H9 (cell line): ENCODE measurements at regions not wholly inside any gene's neighbourhood (a gene's known extent, or its start where the extent isn't known, plus 50 kb on each side); places are given as distances from the start of the nearest gene placed in this dataset.

Experiments
- DNase-seq: peaks from one replicate; pipeline ENCODE4 v3.0.0-alpha.2; 2017
- H2AFZ ChIP-seq: one replicate; pipeline ENCODE4 v1.6.1; 2013; ENCODE audit warnings: mild to moderate bottlenecking, low read length, control low read depth, moderate library complexity
- H2AK5ac ChIP-seq: 2 replicates; pipeline ENCODE4 v1.6.1; 2013; ENCODE audit warnings: low read length, control low read depth, mixed read lengths; ENCODE audit not compliant: insufficient read length
- H2BK120ac ChIP-seq: one replicate; pipeline ENCODE4 v1.6.1; 2013; ENCODE audit warnings: low read depth, mild to moderate bottlenecking, low read length, control low read depth, inconsistent platforms; ENCODE audit not compliant: poor library complexity, severe bottlenecking
- H2BK12ac ChIP-seq: 2 replicates; pipeline ENCODE4 v1.6.1; 2013; ENCODE audit warnings: low read length, control low read depth, mixed read lengths, low read depth; ENCODE audit not compliant: insufficient read length
- H2BK15ac ChIP-seq: 2 replicates; pipeline ENCODE4 v1.6.1; 2013; ENCODE audit warnings: low read depth, low read length, control low read depth
- H2BK20ac ChIP-seq: one replicate; pipeline ENCODE4 v1.6.1; 2013; ENCODE audit warnings: low read depth, mild to moderate bottlenecking, low read length, control low read depth, inconsistent platforms; ENCODE audit not compliant: poor library complexity, severe bottlenecking
- H2BK5ac ChIP-seq: 2 replicates; pipeline ENCODE4 v1.6.1; 2013; ENCODE audit warnings: low read length, control low read depth, mixed read lengths; ENCODE audit not compliant: insufficient read length
- H3K14ac ChIP-seq: 2 replicates; pipeline ENCODE4 v1.6.1; 2013; ENCODE audit warnings: low read length, control low read depth; ENCODE audit not compliant: insufficient read depth
- H3K18ac ChIP-seq: 2 replicates; pipeline ENCODE4 v1.6.1; 2013; ENCODE audit warnings: low read depth, mild to moderate bottlenecking, mixed read lengths, low read length, control low read depth; ENCODE audit not compliant: insufficient read length
- H3K23ac ChIP-seq: 2 replicates; pipeline ENCODE4 v1.6.1; 2013; ENCODE audit warnings: low read length, control low read depth, mixed read lengths, low read depth; ENCODE audit not compliant: insufficient read length
- H3K23me2 ChIP-seq: 2 replicates; pipeline ENCODE4 v1.6.1; 2013; ENCODE audit warnings: low read depth, mild to moderate bottlenecking, mixed read lengths, low read length, control low read depth; ENCODE audit not compliant: insufficient read length, poor library complexity, severe bottlenecking
- H3K27ac ChIP-seq: 2 replicates; pipeline ENCODE4 v1.5.1; 2013; ENCODE audit warnings: low read length, control low read depth, mixed read lengths, low read depth; ENCODE audit not compliant: insufficient read length
- H3K27me3 ChIP-seq: 2 replicates; pipeline ENCODE4 v1.6.1; 2013; ENCODE audit warnings: low read length, control low read depth, inconsistent platforms; ENCODE audit not compliant: insufficient read depth
- H3K4ac ChIP-seq: 2 replicates; pipeline ENCODE4 v1.6.1; 2013; ENCODE audit warnings: low read depth, mild to moderate bottlenecking, control low read depth, inconsistent platforms, low read length, moderate library complexity
- H3K4me1 ChIP-seq: 2 replicates; pipeline ENCODE4 v1.6.1; 2013; ENCODE audit warnings: low read length, control low read depth, inconsistent platforms; ENCODE audit not compliant: insufficient read depth
- H3K4me2 ChIP-seq: 2 replicates; pipeline ENCODE4 v1.6.1; 2013; ENCODE audit warnings: low read length, control low read depth, mixed read lengths; ENCODE audit not compliant: insufficient read length, insufficient read depth
- H3K56ac ChIP-seq: 2 replicates; pipeline ENCODE4 v1.6.1; 2013; ENCODE audit warnings: low read depth, mild to moderate bottlenecking, mixed read lengths, low read length, control low read depth; ENCODE audit not compliant: insufficient read length
- H3K79me1 ChIP-seq: 2 replicates; pipeline ENCODE4 v1.6.1; 2013; ENCODE audit warnings: low read depth, mild to moderate bottlenecking, moderate library complexity, low read length, control low read depth, inconsistent platforms; ENCODE audit not compliant: insufficient read depth, poor library complexity, severe bottlenecking
- H3K79me2 ChIP-seq: 2 replicates; pipeline ENCODE4 v1.6.1; 2013; ENCODE audit warnings: low read length, control low read depth, inconsistent platforms; ENCODE audit not compliant: insufficient read depth
- H3K9ac ChIP-seq: 2 replicates; pipeline ENCODE4 v1.6.1; 2013; ENCODE audit warnings: low read length, control low read depth, mixed read lengths; ENCODE audit not compliant: insufficient read length; ENCODE audit errors: extremely low read depth
- H3K9me3 ChIP-seq: one replicate; pipeline ENCODE4 v1.6.1; 2013; ENCODE audit warnings: low read depth, low read length, inconsistent platforms; ENCODE audit not compliant: control insufficient read depth
- H3T11ph ChIP-seq: one replicate; pipeline ENCODE4 v1.6.1; 2013; ENCODE audit warnings: mild to moderate bottlenecking, low read length, control low read depth, inconsistent platforms
- H4K20me1 ChIP-seq: one replicate; pipeline ENCODE4 v1.6.1; 2013; ENCODE audit not compliant: control insufficient read depth, insufficient read length, insufficient read depth
- H4K5ac ChIP-seq: 2 replicates; pipeline ENCODE4 v1.6.1; 2013; ENCODE audit warnings: low read depth, mild to moderate bottlenecking, mixed read lengths, low read length, control low read depth; ENCODE audit not compliant: insufficient read length
- H4K8ac ChIP-seq: replicated peaks from 2 replicates; pipeline ENCODE4 v1.6.1; 2013; ENCODE audit warnings: low read length, control low read depth, mixed read lengths, low read depth; ENCODE audit not compliant: insufficient read length
- H4K91ac ChIP-seq: 2 replicates; pipeline ENCODE4 v1.6.1; 2013; ENCODE audit warnings: low read depth, mild to moderate bottlenecking, moderate library complexity, mixed read lengths, low read length, control low read depth; ENCODE audit not compliant: insufficient read length
- H3K27ac Mint-ChIP-seq, 3 experiments: 2 replicates in 2 of 3; 3 replicates in 1 of 3; pipeline ENCODE4 v1.8.0; 2020 to 2021; ENCODE audit warnings: mixed read lengths in 3 of 3, mild to moderate bottlenecking in 1 of 3, moderate library complexity in 1 of 3
- H3K27me3 Mint-ChIP-seq: 2 replicates; pipeline ENCODE4 v1.8.0; 2021; ENCODE audit warnings: low read depth, mild to moderate bottlenecking, moderate library complexity, mixed read lengths
- H3K36me3 Mint-ChIP-seq, 3 experiments: 2 replicates in 2 of 3; 3 replicates in 1 of 3; pipeline ENCODE4 v1.8.0; 2020 to 2021; ENCODE audit warnings: low read depth in 3 of 3, mixed read lengths in 3 of 3; ENCODE audit not compliant: insufficient read depth in 1 of 3
- H3K4me1 Mint-ChIP-seq, 2 experiments: 2 replicates each; pipeline ENCODE4 v1.8.0; 2020; ENCODE audit warnings: mixed read lengths in 2 of 2
- H3K4me3 Mint-ChIP-seq, 2 experiments: 2 replicates in 1 of 2; 3 replicates in 1 of 2; pipeline ENCODE4 v1.8.0; 2020 to 2021; ENCODE audit warnings: mild to moderate bottlenecking in 2 of 2, mixed read lengths in 2 of 2, moderate library complexity in 1 of 2
- H3K9me3 Mint-ChIP-seq, 2 experiments: 2 replicates in 1 of 2; 3 replicates in 1 of 2; pipeline ENCODE4 v1.8.0; 2020; ENCODE audit warnings: mild to moderate bottlenecking in 2 of 2, mixed read lengths in 2 of 2, moderate library complexity in 1 of 2
- WGBS: extraction: QIAGEN DNeasy Blood & Tissue Kit; methylation state at CpG from one replicate; pipeline ENCODE4 v1.1.7; 2013; ENCODE audit warnings: missing lambda C conversion rate, low lambda C conversion rate, mixed read lengths; ENCODE audit not compliant: insufficient read length; ENCODE audit errors: extremely low coverage; 5-methylcytosine and 5-hydroxymethylcytosine counted together
- TF ChIP-seq, protein P1 (sequence below): fragments of 200-600 bp; sonication (generic); conservative IDR thresholded peaks from 3 replicates; pipeline ENCODE4 v1.8.0; 2021; ENCODE audit warnings: antibody characterized with exemption, mild to moderate bottlenecking

- H3K9me3 Mint-ChIP-seq: peaks cover 0 to 2% of the 10 kb centered on the region in 2 experiments; a peak in 1 of 5 replicates
- Histone ChIP-seq H3K27ac (no peak overlapping the region), H3K4me1 (no peaks in the 10 kb centered on the region), H3K27me3 (no peaks in the 10 kb centered on the region), H3K23ac (no peak overlapping the region), H2BK20ac (no peak overlapping the region), H2AK5ac (no peak overlapping the region), H2BK120ac (no peak overlapping the region), H2BK5ac (no peak overlapping the region), H3K4ac (no peak overlapping the region), H4K91ac (no peak overlapping the region), H3K56ac (no peak overlapping the region), H3K4me2 (no peak overlapping the region), H4K5ac (no peak overlapping the region), H3K14ac (no peak overlapping the region), H3T11ph (no peak overlapping the region), H3K9ac (no peak overlapping the region), H3K79me2 (no peaks in the 10 kb centered on the region), H3K18ac (no peak overlapping the region), H2BK12ac (no peak overlapping the region), H4K20me1 (no peaks in the 10 kb centered on the region), H3K79me1 (no peaks in the 10 kb centered on the region), H2AFZ (no peak overlapping the region), H4K8ac (no peak overlapping the region), H3K23me2 (no peaks in the 10 kb centered on the region), H3K9me3 (no peaks in the 10 kb centered on the region), H2BK15ac (no peak overlapping the region)
- TF ChIP-seq, protein P1, sequence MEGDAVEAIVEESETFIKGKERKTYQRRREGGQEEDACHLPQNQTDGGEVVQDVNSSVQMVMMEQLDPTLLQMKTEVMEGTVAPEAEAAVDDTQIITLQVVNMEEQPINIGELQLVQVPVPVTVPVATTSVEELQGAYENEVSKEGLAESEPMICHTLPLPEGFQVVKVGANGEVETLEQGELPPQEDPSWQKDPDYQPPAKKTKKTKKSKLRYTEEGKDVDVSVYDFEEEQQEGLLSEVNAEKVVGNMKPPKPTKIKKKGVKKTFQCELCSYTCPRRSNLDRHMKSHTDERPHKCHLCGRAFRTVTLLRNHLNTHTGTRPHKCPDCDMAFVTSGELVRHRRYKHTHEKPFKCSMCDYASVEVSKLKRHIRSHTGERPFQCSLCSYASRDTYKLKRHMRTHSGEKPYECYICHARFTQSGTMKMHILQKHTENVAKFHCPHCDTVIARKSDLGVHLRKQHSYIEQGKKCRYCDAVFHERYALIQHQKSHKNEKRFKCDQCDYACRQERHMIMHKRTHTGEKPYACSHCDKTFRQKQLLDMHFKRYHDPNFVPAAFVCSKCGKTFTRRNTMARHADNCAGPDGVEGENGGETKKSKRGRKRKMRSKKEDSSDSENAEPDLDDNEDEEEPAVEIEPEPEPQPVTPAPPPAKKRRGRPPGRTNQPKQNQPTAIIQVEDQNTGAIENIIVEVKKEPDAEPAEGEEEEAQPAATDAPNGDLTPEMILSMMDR: no peak
- DNase-seq: no peak
- no CpG with 5 or more reads among the region's 1 CpG for WGBS
- no peak overlapping the region for H3K4me3 Mint-ChIP-seq
- peaks cover 0 to 3% (median 1%) of the 10 kb centered on the region in 3 experiments; a peak in 3 of 7 replicates for H3K36me3 Mint-ChIP-seq
- no peaks in the 10 kb centered on the region for H3K27me3 Mint-ChIP-seq
- peaks cover 11 to 24% of the 10 kb centered on the region in 2 experiments for H3K4me1 Mint-ChIP-seq
- no peak overlapping the region for H3K27ac Mint-ChIP-seq
Measured at GRCh38 chr13:78709028-78709427, 50.1 kb upstream of the OBI1 start.
